Fibroblast of upper back skin (primary cell): ENCODE measurements at regions not wholly inside any gene's neighbourhood (a gene's known extent, or its start where the extent isn't known, plus 50 kb on each side); places are given as distances from the start of the nearest gene placed in this dataset.

Experiments used
- DNase-seq: peaks from one replicate; pipeline ENCODE4 v3.0.0-alpha.2; 2013

DNA sequence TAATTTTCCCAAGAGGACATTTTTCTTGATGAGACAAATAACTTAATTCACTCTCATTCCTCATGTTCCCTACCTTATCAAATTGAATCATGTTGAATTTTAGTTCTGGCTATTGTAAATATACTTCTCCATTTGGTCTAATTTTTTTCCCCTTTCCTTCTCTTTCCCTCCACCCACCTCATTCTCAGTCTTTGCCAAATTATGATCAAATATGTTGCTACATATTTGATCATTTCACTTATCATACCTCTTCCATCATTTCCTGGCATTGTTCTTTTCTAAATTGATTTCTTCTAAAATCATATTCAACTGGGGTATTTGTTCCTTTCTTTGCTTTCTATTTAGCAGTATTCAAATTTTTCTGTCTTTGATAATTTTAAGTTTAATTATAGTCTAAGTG lies 52.3 kb downstream of the HDGFL1 start:
- DNase-seq = no peak

DNA sequence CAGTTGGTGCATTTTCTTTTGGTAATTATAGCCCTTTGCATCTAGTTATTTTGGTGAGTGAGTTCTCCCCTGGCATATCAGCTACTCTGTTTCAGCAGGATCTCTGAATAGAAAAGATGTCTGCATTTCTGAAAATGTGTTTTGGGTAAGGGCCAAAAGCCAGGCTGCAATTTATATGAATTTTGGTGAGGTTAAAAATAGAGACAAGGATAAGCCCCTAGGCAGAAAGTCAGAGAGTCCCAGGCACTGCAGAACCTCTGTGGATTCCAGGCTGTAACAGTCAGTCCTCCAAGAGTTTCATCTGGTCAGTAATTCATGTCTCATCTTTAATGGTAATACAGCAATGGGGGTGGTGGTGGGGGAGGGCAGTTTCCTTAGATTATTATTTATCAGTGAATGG lies 53.0 kb downstream of the HDGFL1 start:
- no peak for DNase-seq

DNA sequence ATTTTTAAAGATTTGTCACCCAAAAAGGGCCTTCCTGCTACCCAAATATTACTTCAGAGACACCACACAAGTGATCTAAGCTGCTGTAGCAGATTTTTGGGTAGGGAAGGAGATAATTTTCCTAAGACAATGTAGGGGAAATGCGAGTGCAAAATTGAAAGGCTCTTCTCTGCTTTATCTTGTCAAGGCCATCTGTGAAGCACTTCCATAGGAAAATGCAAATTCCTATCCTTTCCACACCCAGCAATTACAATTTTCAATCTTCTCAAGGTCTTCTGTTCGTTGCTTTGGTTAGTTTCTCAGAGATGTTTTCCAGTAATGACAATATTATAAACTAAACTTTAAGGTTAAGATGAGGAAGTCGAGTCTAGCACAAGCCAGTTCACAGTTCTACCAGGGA lies 53.4 kb downstream of the HDGFL1 start:
- no peak for DNase-seq

DNA sequence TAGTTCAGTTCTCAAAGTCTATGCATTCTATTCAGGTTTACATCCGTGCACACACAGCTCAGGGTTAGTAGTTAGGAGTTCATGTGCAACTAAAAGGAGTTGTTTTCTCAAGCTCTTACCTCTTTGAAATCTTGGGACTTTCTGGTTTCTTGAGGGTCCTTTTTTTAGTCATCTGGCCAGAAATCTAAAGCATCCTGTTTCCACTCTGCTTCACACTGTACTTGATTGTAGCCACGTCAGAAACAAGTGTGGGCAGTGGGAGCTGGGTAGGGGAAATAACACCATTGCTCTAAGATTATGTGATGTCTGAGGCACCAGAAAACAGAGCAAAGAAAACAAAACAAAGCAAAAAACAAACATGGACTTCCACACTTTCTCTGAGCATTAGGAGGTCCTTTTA lies 58.3 kb downstream of the HDGFL1 start:
- DNase-seq = no peak

DNA sequence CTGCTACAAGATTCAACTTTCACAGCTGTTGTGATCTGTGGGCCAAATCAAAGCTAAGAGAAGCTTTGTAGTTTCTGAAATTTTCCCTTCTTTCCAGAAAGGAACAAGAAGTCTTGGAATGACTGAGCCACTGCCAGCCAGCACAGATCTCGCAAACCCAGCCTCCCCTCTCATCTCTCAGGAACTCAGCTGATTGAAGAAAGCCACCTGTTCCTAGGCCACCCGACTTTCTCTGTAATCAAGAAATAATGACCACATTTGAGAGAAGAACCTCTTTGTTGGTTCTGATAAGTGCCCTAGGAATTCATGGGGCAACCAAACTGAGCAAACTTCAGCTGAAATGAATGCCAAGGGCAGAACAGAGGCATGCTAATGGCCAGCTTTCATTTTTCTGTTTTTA lies 61.7 kb downstream of the HDGFL1 start:
- DNase-seq = peak; percentile 45

GRCh38 chr6:22632581-22633145 lies 63.3 kb downstream of the HDGFL1 start:
- no peak for DNase-seq

GRCh38 chr6:22636452-22636851 lies 67.1 kb downstream of the HDGFL1 start:
- DNase-seq = peak; percentile 26

- DNase-seq = no peak
Measured at GRCh38 chr6:22637782-22638181, 68.4 kb downstream of the HDGFL1 start.

DNA sequence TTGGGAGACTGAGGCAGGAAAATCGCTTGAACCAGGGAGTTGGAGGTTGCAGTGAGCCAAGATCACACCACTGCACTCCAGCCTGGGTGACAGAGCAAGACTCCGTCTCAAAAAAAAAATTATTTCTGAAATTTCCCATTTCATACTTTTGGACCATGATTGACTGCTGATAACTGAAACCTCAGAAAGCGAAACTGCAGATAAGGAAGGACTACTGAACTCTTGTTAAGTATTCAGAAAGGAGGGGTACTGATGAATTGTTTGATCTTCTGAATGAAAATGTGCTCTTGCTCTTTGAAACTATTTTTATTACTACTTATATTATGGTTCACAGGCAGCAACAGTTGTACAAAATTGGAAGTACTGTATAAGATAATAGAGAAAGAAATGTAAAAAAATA lies 69.0 kb downstream of the HDGFL1 start:
- no peak for DNase-seq

DNA sequence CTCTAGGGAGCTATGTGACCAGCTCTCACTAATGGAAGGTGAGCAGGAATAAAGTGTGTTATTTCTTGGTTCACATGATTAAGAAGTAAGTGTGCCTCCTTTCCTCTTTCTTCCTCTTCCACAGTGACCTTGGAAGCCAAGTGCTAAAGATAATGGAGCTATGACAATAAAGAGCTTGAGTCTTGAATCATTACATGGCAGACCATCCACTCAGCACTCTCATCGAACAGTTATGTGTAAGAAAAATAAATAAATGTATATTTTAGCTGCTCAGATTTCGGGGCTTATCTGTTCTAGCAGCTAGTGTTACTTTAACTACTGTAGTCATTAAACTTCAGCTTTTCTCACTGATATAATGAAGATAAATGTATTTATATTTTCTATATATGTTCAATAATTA lies 72.9 kb downstream of the HDGFL1 start:
- peak; percentile 17 for DNase-seq

- no peak for DNase-seq
Measured at GRCh38 chr6:22643780-22644179, 74.4 kb downstream of the HDGFL1 start.

DNA sequence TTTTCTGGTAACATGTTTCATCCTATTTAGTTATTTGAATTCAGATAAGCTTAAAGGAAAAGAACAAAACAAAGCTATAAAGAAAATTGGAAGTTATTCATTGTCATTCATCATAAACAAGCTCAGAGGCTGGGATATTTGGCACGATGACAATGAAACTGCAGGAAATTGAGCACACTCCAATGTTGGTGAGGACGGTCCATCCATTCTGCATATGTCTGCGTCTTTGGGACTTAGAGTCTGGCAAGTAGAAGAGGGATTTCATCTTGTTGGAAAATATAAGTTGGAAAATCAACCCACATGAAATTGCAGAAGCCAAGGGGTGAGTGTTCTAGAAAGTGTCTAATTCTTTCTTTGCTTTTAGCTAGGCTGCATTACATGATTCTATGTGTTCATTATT lies 78.4 kb downstream of the HDGFL1 start:
- DNase-seq = no peak

DNA sequence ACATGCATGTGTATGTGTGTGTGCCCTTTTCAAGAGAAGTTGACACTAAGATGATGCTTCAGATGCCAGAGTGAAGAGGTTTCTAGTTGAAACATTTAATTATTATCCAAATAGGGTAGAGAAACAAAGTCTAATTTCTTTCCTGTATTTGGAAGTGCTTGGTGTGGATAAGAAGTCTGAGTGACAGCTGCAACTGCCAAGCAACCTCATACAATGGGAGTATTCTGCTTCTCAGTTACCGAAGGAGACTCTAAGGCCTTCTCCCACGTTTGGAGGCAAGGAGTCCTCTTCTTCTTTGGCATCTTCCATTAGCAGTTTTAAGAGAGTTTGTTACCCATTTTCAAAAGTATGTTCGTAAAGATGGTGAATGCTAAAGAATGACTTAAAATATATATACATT lies 82.4 kb downstream of the HDGFL1 start:
- no peak for DNase-seq

DNA sequence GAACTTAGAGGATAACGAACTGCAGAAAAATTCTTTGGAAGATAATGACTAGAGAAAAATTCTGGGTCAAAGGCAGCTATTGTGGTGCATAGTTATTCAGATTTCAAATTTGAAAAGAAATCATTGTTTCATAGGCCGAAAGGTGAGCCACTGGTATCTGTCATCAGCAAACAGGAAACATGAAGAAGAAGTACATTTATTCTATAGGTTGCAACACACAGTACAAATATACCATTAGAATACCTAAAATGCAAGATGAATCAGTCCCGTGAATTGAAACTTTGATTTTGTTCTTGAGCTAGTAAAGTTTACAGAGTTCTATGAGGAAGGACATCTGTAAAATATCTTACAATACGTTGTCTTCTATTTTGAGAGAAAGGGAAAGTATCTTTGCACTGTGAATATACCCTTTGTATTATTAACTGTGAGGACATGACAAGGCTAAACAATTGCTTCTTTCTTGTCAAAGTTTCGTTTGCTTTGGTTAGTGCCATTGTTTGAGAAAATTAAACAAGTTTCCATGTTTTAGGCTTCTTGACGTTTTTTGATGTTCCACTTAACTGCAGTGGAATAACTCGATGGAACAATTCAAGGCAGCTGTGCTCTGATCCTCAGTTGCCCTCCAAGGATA lies 84.7 kb downstream of the HDGFL1 start:
- no peak for DNase-seq

GRCh38 chr6:22656706-22657351 lies 87.5 kb downstream of the HDGFL1 start:
- no peak for DNase-seq

DNA sequence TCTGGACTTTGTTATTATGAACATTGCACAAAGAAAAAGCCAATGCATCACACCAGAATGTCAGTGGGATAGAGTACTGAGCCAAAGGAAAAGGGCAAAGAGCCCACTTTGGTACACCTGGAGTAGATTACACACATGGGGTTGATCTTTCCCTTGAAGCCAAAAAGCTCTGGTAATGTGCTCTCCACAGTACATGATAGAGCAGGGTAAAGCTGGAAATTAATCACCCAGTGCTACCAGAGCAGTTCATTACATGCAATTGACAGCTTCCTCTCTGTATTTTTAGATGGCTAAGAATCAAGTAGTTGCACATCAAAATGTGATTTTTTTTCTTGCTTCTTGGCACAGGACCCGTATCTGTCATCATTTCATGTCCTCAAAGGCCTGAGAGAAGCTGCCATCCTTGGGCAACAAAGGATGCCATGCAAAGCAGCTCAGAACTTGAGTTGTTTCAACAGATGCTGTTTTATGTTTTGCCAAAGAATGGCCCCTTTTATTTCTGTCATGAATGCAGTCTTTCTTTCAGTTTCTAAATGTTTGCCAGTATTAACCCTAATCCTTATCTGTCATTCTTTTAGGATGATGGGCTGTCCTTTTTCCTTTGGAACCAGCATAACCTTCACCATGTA lies 88.1 kb downstream of the HDGFL1 start:
- DNase-seq = peak; percentile 48

- no peak for DNase-seq
Measured at GRCh38 chr6:22658183-22658582, 88.8 kb downstream of the HDGFL1 start.

- DNase-seq = no peak
Measured at GRCh38 chr6:22658934-22659333, 89.6 kb downstream of the HDGFL1 start.

- DNase-seq = no peak
Measured at GRCh38 chr6:22664968-22665367, 95.6 kb downstream of the HDGFL1 start.

- no peak for DNase-seq
Measured at GRCh38 chr6:22666021-22666420, 96.7 kb downstream of the HDGFL1 start.

GRCh38 chr6:22666586-22666985 lies 97.2 kb downstream of the HDGFL1 start:
- DNase-seq = peak; percentile 16

DNA sequence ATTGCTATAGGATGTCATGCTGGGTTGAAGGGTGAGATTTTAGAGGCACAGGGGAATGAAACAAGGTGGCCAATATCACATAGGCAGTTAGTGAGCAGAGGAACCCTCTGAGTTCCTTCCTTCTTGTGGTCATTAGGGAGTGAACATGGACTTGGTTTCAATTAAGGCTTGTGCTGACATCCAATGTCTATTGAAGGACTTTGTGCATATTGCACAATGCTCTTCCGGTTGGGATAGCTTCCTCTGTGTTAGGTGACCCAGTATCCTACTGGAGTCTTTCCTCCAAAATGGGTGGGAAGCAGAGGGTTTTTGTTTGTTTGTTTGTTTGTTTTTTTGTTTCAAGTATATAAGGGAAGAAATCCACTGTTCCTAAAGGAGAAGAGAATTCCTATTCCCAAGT lies 98.5 kb downstream of the HDGFL1 start:
- no peak for DNase-seq

- peak; percentile 56 for DNase-seq
Measured at GRCh38 chr6:22668307-22668706, 98.9 kb downstream of the HDGFL1 start.

GRCh38 chr6:22668717-22669116 lies 99.4 kb downstream of the HDGFL1 start:
- no peak for DNase-seq
